ENCODE measurements at regions not wholly inside any gene's neighbourhood (a gene's known extent, or its start where the extent isn't known, plus 50 kb on each side); places are given as distances from the start of the nearest gene placed in this dataset.

DNA sequence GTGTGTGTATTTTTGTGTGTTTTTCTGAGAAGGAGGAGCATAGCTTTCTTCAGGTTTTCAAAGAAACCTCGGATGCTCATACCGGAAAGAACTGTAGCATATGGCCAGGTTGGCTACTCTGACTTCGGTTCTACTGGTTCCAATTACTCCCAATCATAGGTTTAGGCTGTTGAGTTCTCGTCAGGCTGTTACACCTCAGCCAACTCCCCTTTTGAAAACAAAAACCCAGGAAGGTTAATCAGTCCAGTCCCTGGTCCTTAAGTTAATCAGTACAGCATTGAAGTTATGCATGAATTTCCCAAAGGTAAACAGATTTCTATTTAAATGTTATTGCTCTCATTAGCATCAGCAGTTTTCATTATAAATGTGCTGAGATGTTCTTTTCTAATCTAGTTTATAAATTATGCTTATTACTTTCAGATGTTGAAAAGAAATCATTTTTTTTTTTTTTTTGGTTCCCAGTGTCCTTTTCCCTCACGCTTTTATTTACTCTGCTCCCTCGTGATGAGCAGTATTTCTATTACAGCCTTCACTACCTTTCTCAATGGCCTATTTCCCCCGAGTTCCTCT is 111.0 kb downstream of the NPIPB5 start:
- TF ChIP-seq, protein P1, sequence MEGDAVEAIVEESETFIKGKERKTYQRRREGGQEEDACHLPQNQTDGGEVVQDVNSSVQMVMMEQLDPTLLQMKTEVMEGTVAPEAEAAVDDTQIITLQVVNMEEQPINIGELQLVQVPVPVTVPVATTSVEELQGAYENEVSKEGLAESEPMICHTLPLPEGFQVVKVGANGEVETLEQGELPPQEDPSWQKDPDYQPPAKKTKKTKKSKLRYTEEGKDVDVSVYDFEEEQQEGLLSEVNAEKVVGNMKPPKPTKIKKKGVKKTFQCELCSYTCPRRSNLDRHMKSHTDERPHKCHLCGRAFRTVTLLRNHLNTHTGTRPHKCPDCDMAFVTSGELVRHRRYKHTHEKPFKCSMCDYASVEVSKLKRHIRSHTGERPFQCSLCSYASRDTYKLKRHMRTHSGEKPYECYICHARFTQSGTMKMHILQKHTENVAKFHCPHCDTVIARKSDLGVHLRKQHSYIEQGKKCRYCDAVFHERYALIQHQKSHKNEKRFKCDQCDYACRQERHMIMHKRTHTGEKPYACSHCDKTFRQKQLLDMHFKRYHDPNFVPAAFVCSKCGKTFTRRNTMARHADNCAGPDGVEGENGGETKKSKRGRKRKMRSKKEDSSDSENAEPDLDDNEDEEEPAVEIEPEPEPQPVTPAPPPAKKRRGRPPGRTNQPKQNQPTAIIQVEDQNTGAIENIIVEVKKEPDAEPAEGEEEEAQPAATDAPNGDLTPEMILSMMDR (IDR thresholded peaks at IDR 0.05), result no peak
- no peak for TF ChIP-seq POLR2A (IDR thresholded peaks at IDR 0.05)
